ENCODE measurements at regions not wholly inside any gene's neighbourhood (a gene's known extent, or its start where the extent isn't known, plus 50 kb on each side); places are given as distances from the start of the nearest gene placed in this dataset.

GRCh38 chr2:116413659-116414058, 1400.8 kb upstream of the DDX18 start:
- Mint-ChIP-seq H3K27me3 (no peaks in the 10 kb centered on the region), H3K4me3 (peak overlapping the region in 1 of 8 donors; percentile 66), H3K36me3 (no peaks in the 10 kb centered on the region), H3K9me3 (peaks cover 4 to 44% (median 30%) of the 10 kb centered on the region in 8 donors), H3K4me1 (no peaks in the 10 kb centered on the region), H3K27ac (no peak overlapping the region)
- H3K4me3 ChIP-seq (ENCODE audit: low read length in 2 of 2) = no peak overlapping the region
- H3K36me3 ChIP-seq (ENCODE audit: insufficient read depth, low read length) = no peaks in the 10 kb centered on the region
- no peak for DNase-seq
- CTCF ChIA-PET (ENCODE audit: partially characterized antibody) = no interaction called here
- H3K9me3 ChIP-seq (ENCODE audit: control insufficient read depth in 1 of 2, low read length in 2 of 2) = no peaks in the 10 kb centered on the region
- POLR2A ChIA-PET (ENCODE audit: partially characterized antibody) = no interaction called here
- H3K27me3 ChIP-seq (ENCODE audit: insufficient read depth, low read length) = no peaks in the 10 kb centered on the region
- intact Hi-C loops (cut with micrococcal nuclease) = no loop called here
- no peaks in the 10 kb centered on the region for H3K4me1 ChIP-seq (ENCODE audit: insufficient read depth, low read length)
- no peak overlapping the region for H3K27ac ChIP-seq (ENCODE audit: low read depth, low read length)

- Histone ChIP-seq H3K4me3 (ENCODE audit: low read length in 2 of 2) (no peak overlapping the region), H3K9me3 (ENCODE audit: control insufficient read depth in 1 of 2, low read length in 2 of 2) (peaks cover 0 to 4% of the 10 kb centered on the region in 2 donors), H3K4me1 (ENCODE audit: insufficient read depth, low read length) (no peaks in the 10 kb centered on the region), H3K27me3 (ENCODE audit: insufficient read depth, low read length) (no peaks in the 10 kb centered on the region), H3K36me3 (ENCODE audit: insufficient read depth, low read length) (no peaks in the 10 kb centered on the region), H3K27ac (ENCODE audit: low read depth, low read length) (no peak overlapping the region)
- Mint-ChIP-seq H3K36me3 (no peaks in the 10 kb centered on the region), H3K4me3 (no peak overlapping the region), H3K27ac (no peak overlapping the region), H3K27me3 (no peaks in the 10 kb centered on the region), H3K4me1 (no peaks in the 10 kb centered on the region), H3K9me3 (peaks cover 3 to 42% (median 31%) of the 10 kb centered on the region in 8 donors)
- CTCF ChIA-PET (ENCODE audit: partially characterized antibody) = no interaction called here
- DNase-seq = no peak
- POLR2A ChIA-PET (ENCODE audit: partially characterized antibody) = no interaction called here
- intact Hi-C loops (cut with micrococcal nuclease) = no loop called here
Observed at GRCh38 chr2:116416731-116417377, 1397.6 kb upstream of the DDX18 start.

GRCh38 chr2:116435648-116436047, 1378.8 kb upstream of the DDX18 start:
- Mint-ChIP-seq H3K27me3 (no peaks in the 10 kb centered on the region), H3K36me3 (no peaks in the 10 kb centered on the region), H3K4me1 (no peaks in the 10 kb centered on the region), H3K27ac (no peak overlapping the region), H3K4me3 (no peak overlapping the region), H3K9me3 (peaks cover 0 to 22% (median 17%) of the 10 kb centered on the region in 8 donors)
- Histone ChIP-seq H3K9me3 (ENCODE audit: control insufficient read depth in 1 of 2, low read length in 2 of 2) (peaks cover 0 to 7% of the 10 kb centered on the region in 2 donors), H3K4me1 (ENCODE audit: insufficient read depth, low read length) (no peaks in the 10 kb centered on the region), H3K27me3 (ENCODE audit: insufficient read depth, low read length) (no peaks in the 10 kb centered on the region), H3K4me3 (ENCODE audit: low read length in 2 of 2) (no peak overlapping the region), H3K36me3 (ENCODE audit: insufficient read depth, low read length) (no peaks in the 10 kb centered on the region), H3K27ac (ENCODE audit: low read depth, low read length) (no peak overlapping the region)
- DNase-seq = no peak
- ChIA-PET POLR2A (ENCODE audit: partially characterized antibody) (no interaction called here), CTCF (ENCODE audit: partially characterized antibody) (no interaction called here)
- intact Hi-C loops (cut with micrococcal nuclease) = no loop called here

- H3K4me3 ChIP-seq (ENCODE audit: low read length in 2 of 2) = no peak overlapping the region
- H3K9me3 ChIP-seq (ENCODE audit: control insufficient read depth in 1 of 2, low read length in 2 of 2) = peaks cover 0 to 2% of the 10 kb centered on the region in 2 donors
- Mint-ChIP-seq H3K4me1 (no peaks in the 10 kb centered on the region), H3K4me3 (no peak overlapping the region), H3K9me3 (peaks cover 0 to 24% (median 16%) of the 10 kb centered on the region in 8 donors), H3K27me3 (no peaks in the 10 kb centered on the region), H3K27ac (no peak overlapping the region), H3K36me3 (no peaks in the 10 kb centered on the region)
- ChIA-PET POLR2A (ENCODE audit: partially characterized antibody) (no interaction called here), CTCF (ENCODE audit: partially characterized antibody) (no interaction called here)
- no peaks in the 10 kb centered on the region for H3K4me1 ChIP-seq (ENCODE audit: insufficient read depth, low read length)
- DNase-seq = no peak
- intact Hi-C loops (cut with micrococcal nuclease) = no loop called here
- H3K36me3 ChIP-seq (ENCODE audit: insufficient read depth, low read length) = no peaks in the 10 kb centered on the region
- no peak overlapping the region for H3K27ac ChIP-seq (ENCODE audit: low read depth, low read length)
- H3K27me3 ChIP-seq (ENCODE audit: insufficient read depth, low read length) = no peaks in the 10 kb centered on the region
Observed at GRCh38 chr2:116440104-116440653, 1374.3 kb upstream of the DDX18 start.

- POLR2A ChIA-PET (ENCODE audit: partially characterized antibody) = no interaction called here
- Histone ChIP-seq H3K36me3 (ENCODE audit: insufficient read depth, low read length) (no peaks in the 10 kb centered on the region), H3K4me3 (ENCODE audit: low read length in 2 of 2) (no peak overlapping the region), H3K27ac (ENCODE audit: low read depth, low read length) (no peak overlapping the region), H3K9me3 (ENCODE audit: control insufficient read depth in 1 of 2, low read length in 2 of 2) (peaks cover 0 to 2% of the 10 kb centered on the region in 2 donors), H3K27me3 (ENCODE audit: insufficient read depth, low read length) (no peaks in the 10 kb centered on the region), H3K4me1 (ENCODE audit: insufficient read depth, low read length) (no peaks in the 10 kb centered on the region)
- intact Hi-C loops (cut with micrococcal nuclease) = no loop called here
- DNase-seq = no peak
- H3K36me3 Mint-ChIP-seq = no peaks in the 10 kb centered on the region
- H3K27ac Mint-ChIP-seq = no peak overlapping the region
- no peaks in the 10 kb centered on the region for H3K27me3 Mint-ChIP-seq
- no peaks in the 10 kb centered on the region for H3K4me1 Mint-ChIP-seq
- H3K4me3 Mint-ChIP-seq = no peak overlapping the region
- CTCF ChIA-PET (ENCODE audit: partially characterized antibody) = no interaction called here
- H3K9me3 Mint-ChIP-seq = peaks cover 0 to 27% (median 18%) of the 10 kb centered on the region in 8 donors
Observed at GRCh38 chr2:116442418-116442817, 1372.1 kb upstream of the DDX18 start.

GRCh38 chr2:116444256-116444872, 1370.1 kb upstream of the DDX18 start:
- Mint-ChIP-seq H3K27ac (no peak overlapping the region), H3K27me3 (no peaks in the 10 kb centered on the region), H3K9me3 (peaks cover 0 to 26% (median 19%) of the 10 kb centered on the region in 8 donors), H3K4me1 (no peaks in the 10 kb centered on the region), H3K4me3 (no peak overlapping the region), H3K36me3 (no peaks in the 10 kb centered on the region)
- Histone ChIP-seq H3K27ac (ENCODE audit: low read depth, low read length) (no peak overlapping the region), H3K4me3 (ENCODE audit: low read length in 2 of 2) (no peak overlapping the region), H3K9me3 (ENCODE audit: control insufficient read depth in 1 of 2, low read length in 2 of 2) (peaks cover 0 to 2% of the 10 kb centered on the region in 2 donors), H3K36me3 (ENCODE audit: insufficient read depth, low read length) (no peaks in the 10 kb centered on the region), H3K4me1 (ENCODE audit: insufficient read depth, low read length) (no peaks in the 10 kb centered on the region), H3K27me3 (ENCODE audit: insufficient read depth, low read length) (no peaks in the 10 kb centered on the region)
- DNase-seq = no peak
- ChIA-PET POLR2A (ENCODE audit: partially characterized antibody) (no interaction called here), CTCF (ENCODE audit: partially characterized antibody) (no interaction called here)
- intact Hi-C loops (cut with micrococcal nuclease) = no loop called here

- POLR2A ChIA-PET (ENCODE audit: partially characterized antibody) = no interaction called here
- Histone ChIP-seq H3K4me3 (ENCODE audit: low read length in 2 of 2) (no peak overlapping the region), H3K9me3 (ENCODE audit: control insufficient read depth in 1 of 2, low read length in 2 of 2) (no peaks in the 10 kb centered on the region), H3K27ac (ENCODE audit: low read depth, low read length) (no peak overlapping the region), H3K36me3 (ENCODE audit: insufficient read depth, low read length) (no peaks in the 10 kb centered on the region), H3K4me1 (ENCODE audit: insufficient read depth, low read length) (no peaks in the 10 kb centered on the region), H3K27me3 (ENCODE audit: insufficient read depth, low read length) (no peaks in the 10 kb centered on the region)
- H3K27me3 Mint-ChIP-seq = no peaks in the 10 kb centered on the region
- intact Hi-C loops (cut with micrococcal nuclease) = no loop called here
- H3K4me1 Mint-ChIP-seq = no peaks in the 10 kb centered on the region
- H3K9me3 Mint-ChIP-seq = peaks cover 0 to 24% (median 8%) of the 10 kb centered on the region in 8 donors
- no peak overlapping the region for H3K27ac Mint-ChIP-seq
- no peak overlapping the region for H3K4me3 Mint-ChIP-seq
- H3K36me3 Mint-ChIP-seq = no peaks in the 10 kb centered on the region
- CTCF ChIA-PET (ENCODE audit: partially characterized antibody) = no interaction called here
- no peak for DNase-seq
Observed at GRCh38 chr2:116450990-116451389, 1363.5 kb upstream of the DDX18 start.

All from CD4-positive, alpha-beta memory T cell (primary cell).